Ascending aorta (tissue), 2 donors: ENCODE measurements at regions not wholly inside any gene's neighbourhood (a gene's known extent, or its start where the extent isn't known, plus 50 kb on each side); places are given as distances from the start of the nearest gene placed in this dataset.

Source experiments
- DNase-seq, 2 donors: peaks; one replicate each; pipeline ENCODE4 v3.0.0-alpha.2; 2019; ENCODE audit warnings: low spot score in 2 of 2
- H3K27ac ChIP-seq, 2 donors: fragments of 200-600 bp; sonication (generic); one replicate each; pipeline ENCODE4 v1.5.1; 2016 to 2017; ENCODE audit warnings: mild to moderate bottlenecking in 1 of 2
- H3K27me3 ChIP-seq: fragments of 200-600 bp; sonication (generic); one replicate; pipeline ENCODE4 v1.5.1; 2017
- H3K36me3 ChIP-seq, 2 donors: fragments of 200-600 bp; sonication (generic); one replicate each; pipeline ENCODE4 v1.5.1; 2016
- H3K4me1 ChIP-seq, 2 donors: fragments of 200-600 bp; sonication (generic); one replicate each; pipeline ENCODE4 v1.5.1; 2016 to 2017; ENCODE audit warnings: mild to moderate bottlenecking in 1 of 2
- H3K4me3 ChIP-seq, 2 donors: fragments of 200-600 bp; sonication (generic); one replicate each; pipeline ENCODE4 v1.5.1; 2016 to 2017; ENCODE audit warnings: mild to moderate bottlenecking in 1 of 2
- H3K9me3 ChIP-seq, 2 donors: fragments of 200-600 bp; sonication (generic); one replicate each; pipeline ENCODE4 v1.5.1; 2016
- intact Hi-C: fragments of 100-400 bp; cut with DNase I; formaldehyde crosslinking; loops from one replicate; pipeline ENCODE4 v1.15.1; 2023
- TF ChIP-seq, protein P1 (sequence below), 3 experiments: fragments of 200-600 bp in 2 of 3; fragments of 450-650 bp in 1 of 3; sonication (generic) in 2 of 3; IDR thresholded peaks; one replicate each; pipeline ENCODE4 v1.5.1; 2016 to 2019; ENCODE audit warnings: antibody characterized with exemption in 3 of 3, mild to moderate bottlenecking in 1 of 3, moderate library complexity in 1 of 3

DNA sequence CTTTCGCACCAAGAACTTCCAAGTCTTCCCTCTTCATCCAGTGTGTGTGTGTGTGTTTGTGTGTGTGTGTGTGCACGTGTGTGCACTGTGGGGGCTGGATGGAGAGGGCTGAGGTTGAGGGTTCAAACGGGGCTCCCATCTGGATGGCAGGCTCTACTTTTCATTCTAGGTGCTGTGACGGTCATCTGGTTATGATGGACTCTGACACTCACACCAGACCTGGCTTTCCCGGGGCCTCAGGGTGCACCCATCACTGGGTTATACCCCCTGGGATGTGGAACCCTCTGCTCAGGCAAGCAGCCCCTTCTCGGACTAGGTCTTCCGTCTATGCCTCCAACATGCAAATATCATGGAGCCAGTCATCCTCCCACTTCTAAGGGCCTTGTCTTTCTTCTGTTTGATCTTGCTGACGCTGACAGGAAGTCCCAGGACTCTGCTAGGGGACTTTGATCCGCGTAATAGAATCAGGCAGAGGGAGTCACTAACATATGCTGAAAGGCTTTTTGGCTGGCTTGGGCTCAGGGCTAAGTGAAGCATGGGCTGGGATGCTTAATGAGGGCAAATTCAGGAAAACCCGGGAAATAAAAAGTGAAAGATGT is 313.6 kb downstream of the CDC5L start:
- no peaks in the 10 kb centered on the region for H3K36me3 ChIP-seq
- intact Hi-C loops, result no loop called here
- TF ChIP-seq, protein P1, sequence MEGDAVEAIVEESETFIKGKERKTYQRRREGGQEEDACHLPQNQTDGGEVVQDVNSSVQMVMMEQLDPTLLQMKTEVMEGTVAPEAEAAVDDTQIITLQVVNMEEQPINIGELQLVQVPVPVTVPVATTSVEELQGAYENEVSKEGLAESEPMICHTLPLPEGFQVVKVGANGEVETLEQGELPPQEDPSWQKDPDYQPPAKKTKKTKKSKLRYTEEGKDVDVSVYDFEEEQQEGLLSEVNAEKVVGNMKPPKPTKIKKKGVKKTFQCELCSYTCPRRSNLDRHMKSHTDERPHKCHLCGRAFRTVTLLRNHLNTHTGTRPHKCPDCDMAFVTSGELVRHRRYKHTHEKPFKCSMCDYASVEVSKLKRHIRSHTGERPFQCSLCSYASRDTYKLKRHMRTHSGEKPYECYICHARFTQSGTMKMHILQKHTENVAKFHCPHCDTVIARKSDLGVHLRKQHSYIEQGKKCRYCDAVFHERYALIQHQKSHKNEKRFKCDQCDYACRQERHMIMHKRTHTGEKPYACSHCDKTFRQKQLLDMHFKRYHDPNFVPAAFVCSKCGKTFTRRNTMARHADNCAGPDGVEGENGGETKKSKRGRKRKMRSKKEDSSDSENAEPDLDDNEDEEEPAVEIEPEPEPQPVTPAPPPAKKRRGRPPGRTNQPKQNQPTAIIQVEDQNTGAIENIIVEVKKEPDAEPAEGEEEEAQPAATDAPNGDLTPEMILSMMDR (IDR thresholded peaks at IDR 0.05), result no peak
- H3K27ac ChIP-seq, result no peak overlapping the region
- no peaks in the 10 kb centered on the region for H3K9me3 ChIP-seq
- H3K4me1 ChIP-seq, result no peaks in the 10 kb centered on the region
- no peak for DNase-seq
- H3K4me3 ChIP-seq, result no peak overlapping the region
- no peaks in the 10 kb centered on the region for H3K27me3 ChIP-seq

DNA sequence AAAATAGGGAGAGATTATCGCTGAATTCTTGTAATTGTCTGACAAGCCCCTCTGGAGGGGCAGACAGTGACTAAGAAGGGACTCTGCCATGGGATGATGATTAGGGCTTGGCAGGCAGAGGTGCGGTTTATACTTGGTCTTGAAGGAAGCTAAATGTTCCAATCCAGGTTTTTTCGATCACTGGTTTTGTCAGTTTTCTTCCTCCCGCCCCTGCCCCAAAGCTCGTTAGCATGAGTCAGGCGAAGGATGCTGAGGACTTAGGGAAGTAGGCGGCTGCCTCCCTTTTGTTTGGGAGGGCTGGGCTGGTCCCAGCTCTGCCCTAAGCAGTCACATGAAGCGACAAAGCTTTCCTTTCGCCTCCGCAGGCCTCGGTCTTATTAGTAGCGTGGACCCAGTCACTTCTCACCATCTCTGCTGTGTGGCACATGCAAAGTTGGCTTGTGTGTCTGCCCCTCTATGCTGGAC is 314.2 kb downstream of the CDC5L start:
- no peak for DNase-seq
- H3K9me3 ChIP-seq, result no peaks in the 10 kb centered on the region
- no peak overlapping the region for H3K27ac ChIP-seq
- H3K36me3 ChIP-seq, result no peaks in the 10 kb centered on the region
- no peak overlapping the region for H3K4me3 ChIP-seq
- intact Hi-C loops, result no loop called here
- TF ChIP-seq, protein P1 (IDR thresholded peaks at IDR 0.05), result no peak
- no peaks in the 10 kb centered on the region for H3K4me1 ChIP-seq
- no peaks in the 10 kb centered on the region for H3K27me3 ChIP-seq

DNA sequence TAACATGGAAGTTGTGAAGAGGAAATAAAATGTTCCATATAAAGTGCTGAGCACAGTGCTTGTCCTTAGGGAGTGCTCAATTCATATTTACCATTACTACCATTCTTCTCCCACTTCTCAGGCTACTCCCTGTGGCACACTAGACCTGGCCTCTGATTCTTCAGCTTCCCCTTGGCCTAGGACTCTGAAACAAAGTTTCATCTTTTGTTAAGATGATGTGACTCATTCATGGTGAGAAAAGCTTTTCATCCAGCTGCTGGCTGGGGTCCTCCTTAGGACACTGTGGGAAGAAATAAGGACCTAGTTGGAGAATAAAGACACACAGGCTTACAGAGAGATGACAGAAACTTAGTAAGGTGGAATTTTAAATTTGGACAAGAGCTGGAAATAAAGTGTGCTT is 314.8 kb downstream of the CDC5L start:
- intact Hi-C loops, result no loop called here
- no peaks in the 10 kb centered on the region for H3K36me3 ChIP-seq
- H3K27me3 ChIP-seq, result no peaks in the 10 kb centered on the region
- H3K9me3 ChIP-seq, result no peaks in the 10 kb centered on the region
- TF ChIP-seq, protein P1 (IDR thresholded peaks at IDR 0.05), result no peak
- H3K4me1 ChIP-seq, result no peaks in the 10 kb centered on the region
- H3K27ac ChIP-seq, result no peak overlapping the region
- no peak overlapping the region for H3K4me3 ChIP-seq
- DNase-seq, result no peak

DNA sequence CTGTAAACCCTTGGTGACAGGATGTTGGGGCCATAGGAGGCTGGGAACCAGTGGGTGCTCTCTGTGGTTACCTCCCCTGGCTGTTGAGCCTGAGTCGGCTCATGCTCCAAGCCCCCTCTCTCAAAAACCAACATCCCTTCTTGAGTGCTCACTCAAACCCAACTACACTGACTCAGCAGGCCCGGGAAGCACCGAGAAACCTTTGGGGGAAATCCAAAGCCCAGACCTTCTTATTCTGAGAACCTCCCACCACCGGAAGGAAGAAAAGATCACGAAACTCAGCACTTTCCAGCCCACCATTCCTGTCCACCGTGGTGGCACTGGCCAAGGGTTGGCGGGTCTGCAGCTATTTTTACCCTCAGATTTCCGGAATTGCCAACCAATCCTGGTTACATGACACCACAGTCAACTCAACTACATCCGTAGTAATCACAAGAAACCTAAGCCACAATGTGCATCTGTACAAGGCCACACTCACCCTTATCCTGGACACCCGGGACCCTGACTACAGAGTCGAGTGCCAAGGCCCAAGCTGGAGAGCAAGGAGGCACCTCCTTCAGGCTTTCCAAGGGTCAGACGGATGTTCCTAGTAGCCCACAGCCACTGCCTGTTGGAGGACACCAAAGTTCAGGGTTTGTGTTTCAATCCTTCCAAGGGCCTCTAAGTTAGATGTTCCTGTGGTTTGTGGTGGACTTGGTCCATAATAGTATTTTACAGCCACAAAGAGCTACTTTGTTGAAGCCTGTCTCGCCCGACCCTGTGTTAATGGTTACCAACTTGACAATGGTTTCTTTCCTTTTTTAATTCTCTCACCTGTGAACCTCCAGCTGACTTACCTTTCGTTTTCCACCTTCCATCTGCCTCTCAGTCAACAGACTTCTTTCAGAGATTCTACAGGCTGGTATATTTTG is 317.0 kb downstream of the CDC5L start:
- DNase-seq, result no peak
- intact Hi-C loops, result no loop called here
- Histone ChIP-seq H3K27ac (no peak overlapping the region), H3K36me3 (no peaks in the 10 kb centered on the region), H3K4me3 (no peak overlapping the region), H3K27me3 (no peaks in the 10 kb centered on the region), H3K9me3 (no peaks in the 10 kb centered on the region), H3K4me1 (no peaks in the 10 kb centered on the region)
- TF ChIP-seq, protein P1 (IDR thresholded peaks at IDR 0.05), result no peak

DNA sequence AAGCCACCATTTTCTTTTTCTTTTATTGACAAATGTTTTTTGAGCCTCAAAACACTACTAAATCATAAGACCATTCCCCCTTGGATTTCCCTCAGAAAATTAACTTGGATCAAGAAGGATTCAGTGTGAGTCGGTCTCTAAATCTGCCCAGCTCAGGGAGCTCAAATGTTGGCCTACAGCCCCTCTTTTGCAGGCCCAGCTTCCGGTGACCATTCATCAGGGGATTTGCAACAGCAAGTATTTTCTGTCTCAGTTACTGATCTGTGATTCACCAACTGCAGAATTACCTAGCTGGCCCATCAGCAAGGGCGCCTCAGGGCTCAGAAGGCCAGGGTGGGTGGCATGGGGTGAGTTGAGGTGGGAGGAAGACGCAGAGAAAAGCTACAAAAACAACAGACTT is 318.1 kb downstream of the CDC5L start:
- intact Hi-C loops, result no loop called here
- H3K9me3 ChIP-seq, result no peaks in the 10 kb centered on the region
- DNase-seq, result no peak
- no peaks in the 10 kb centered on the region for H3K4me1 ChIP-seq
- TF ChIP-seq, protein P1 (IDR thresholded peaks at IDR 0.05), result no peak
- H3K27ac ChIP-seq, result no peak overlapping the region
- H3K27me3 ChIP-seq, result no peaks in the 10 kb centered on the region
- H3K4me3 ChIP-seq, result no peak overlapping the region
- no peaks in the 10 kb centered on the region for H3K36me3 ChIP-seq
